ENCODE measurements at regions not wholly inside any gene's neighbourhood (a gene's known extent, or its start where the extent isn't known, plus 50 kb on each side); places are given as distances from the start of the nearest gene placed in this dataset.

- no peak for FAIRE-seq
Measured at GRCh38 chr10:53679666-53680065, 907.1 kb upstream of the MBL2 start.

GRCh38 chr10:53675177-53675576 lies 902.6 kb upstream of the MBL2 start:
- Histone ChIP-seq H3K36me3 (ENCODE audit: control insufficient read depth in 2 of 2, extremely low read depth in 1 of 2, insufficient read depth in 2 of 2, low read length in 2 of 2) (no peaks in the 10 kb centered on the region), H2AFZ (ENCODE audit: control insufficient read depth, low read length) (no peak overlapping the region), H4K20me1 (ENCODE audit: control insufficient read depth, extremely low read depth, insufficient read depth, low read length) (no peaks in the 10 kb centered on the region), H3K79me2 (ENCODE audit: control insufficient read depth, insufficient read depth, low read length) (no peaks in the 10 kb centered on the region), H3K27ac (ENCODE audit: control insufficient read depth, insufficient read depth, low read length) (no peak overlapping the region), H3K9me1 (ENCODE audit: control insufficient read depth, extremely low read depth, insufficient read depth, low read length) (no peaks in the 10 kb centered on the region), H3K4me1 (ENCODE audit: control insufficient read depth, extremely low read depth, insufficient read depth, low read length) (no peaks in the 10 kb centered on the region), H3K4me3 (ENCODE audit: control insufficient read depth in 2 of 3, extremely low read depth in 1 of 3, insufficient read depth in 2 of 3, low read depth in 1 of 3, low read length in 3 of 3) (no peak overlapping the region), H3K4me2 (ENCODE audit: control insufficient read depth, extremely low read depth, insufficient read depth, low read depth, low read length) (no peak overlapping the region), H3K9me3 (ENCODE audit: control insufficient read depth, low read depth, low read length) (no peaks in the 10 kb centered on the region), H3K9ac (ENCODE audit: control insufficient read depth, extremely low read depth, insufficient read depth, low read length) (no peak overlapping the region), H3K27me3 (ENCODE audit: control insufficient read depth, extremely low read depth, insufficient read depth, low read length) (no peaks in the 10 kb centered on the region)
- TF ChIP-seq CTCF (optimal IDR thresholded peaks at IDR 0.05 in 1 of 3, IDR thresholded peaks at IDR 0.05 in 1 of 3, conservative IDR thresholded peaks at IDR 0.05 in 1 of 3; ENCODE audit: extremely low read depth in 1 of 3, insufficient read depth in 2 of 3, low read length in 3 of 3) (no peak), EZH2 (IDR thresholded peaks at IDR 0.05; ENCODE audit: low read length) (no peak)
- no peak for FAIRE-seq
- DNase-seq (ENCODE audit: low read depth, low spot score), result no peak
- dilution Hi-C loops (cut with MboI; ENCODE audit: extremely low pct_ligation_motif_present, low sequenced_read_pairs), result no loop called here

More at GRCh38 chr10:53679666-53680065, 907.1 kb upstream of the MBL2 start:
- Histone ChIP-seq H3K27ac (ENCODE audit: control insufficient read depth, insufficient read depth, low read length) (no peak overlapping the region), H3K9ac (ENCODE audit: control insufficient read depth, extremely low read depth, insufficient read depth, low read length) (no peak overlapping the region), H3K36me3 (ENCODE audit: control insufficient read depth in 2 of 2, extremely low read depth in 1 of 2, insufficient read depth in 2 of 2, low read length in 2 of 2) (no peaks in the 10 kb centered on the region), H3K27me3 (ENCODE audit: control insufficient read depth, extremely low read depth, insufficient read depth, low read length) (no peaks in the 10 kb centered on the region), H3K79me2 (ENCODE audit: control insufficient read depth, insufficient read depth, low read length) (no peaks in the 10 kb centered on the region), H3K4me3 (ENCODE audit: control insufficient read depth in 2 of 3, extremely low read depth in 1 of 3, insufficient read depth in 2 of 3, low read depth in 1 of 3, low read length in 3 of 3) (no peak overlapping the region), H3K4me2 (ENCODE audit: control insufficient read depth, extremely low read depth, insufficient read depth, low read depth, low read length) (no peak overlapping the region), H3K9me3 (ENCODE audit: control insufficient read depth, low read depth, low read length) (no peaks in the 10 kb centered on the region), H2AFZ (ENCODE audit: control insufficient read depth, low read length) (no peak overlapping the region), H3K9me1 (ENCODE audit: control insufficient read depth, extremely low read depth, insufficient read depth, low read length) (no peaks in the 10 kb centered on the region), H4K20me1 (ENCODE audit: control insufficient read depth, extremely low read depth, insufficient read depth, low read length) (no peaks in the 10 kb centered on the region), H3K4me1 (ENCODE audit: control insufficient read depth, extremely low read depth, insufficient read depth, low read length) (no peaks in the 10 kb centered on the region)
- DNase-seq (ENCODE audit: low read depth, low spot score), result no peak
- no peak for TF ChIP-seq CTCF (optimal IDR thresholded peaks at IDR 0.05 in 1 of 3, IDR thresholded peaks at IDR 0.05 in 1 of 3, conservative IDR thresholded peaks at IDR 0.05 in 1 of 3; ENCODE audit: extremely low read depth in 1 of 3, insufficient read depth in 2 of 3, low read length in 3 of 3)
- no peak for TF ChIP-seq EZH2 (IDR thresholded peaks at IDR 0.05; ENCODE audit: low read length)
- dilution Hi-C loops (cut with MboI; ENCODE audit: extremely low pct_ligation_motif_present, low sequenced_read_pairs), result no loop called here
